Glutamatergic neuron (in vitro differentiated cells): ENCODE measurements at regions not wholly inside any gene's neighbourhood (a gene's known extent, or its start where the extent isn't known, plus 50 kb on each side); places are given as distances from the start of the nearest gene placed in this dataset.

Experiments used
- DNase-seq: peaks from one replicate; pipeline ENCODE4 v3.0.0; 2022
- H3K27ac Mint-ChIP-seq: one replicate; pipeline ENCODE4 v1.8.0; 2020; ENCODE audit warnings: mild to moderate bottlenecking, mixed read lengths, inconsistent platforms; ENCODE audit not compliant: unreplicated experiment
- H3K27me3 Mint-ChIP-seq: one replicate; pipeline ENCODE4 v1.8.0; 2020; ENCODE audit warnings: mild to moderate bottlenecking, moderate library complexity, mixed read lengths, inconsistent platforms; ENCODE audit not compliant: unreplicated experiment
- H3K36me3 Mint-ChIP-seq: one replicate; pipeline ENCODE4 v1.8.0; 2020; ENCODE audit warnings: mild to moderate bottlenecking, mixed read lengths, inconsistent platforms; ENCODE audit not compliant: unreplicated experiment
- H3K4me1 Mint-ChIP-seq: one replicate; pipeline ENCODE4 v1.8.0; 2020; ENCODE audit warnings: mild to moderate bottlenecking, low read depth, mixed read lengths, inconsistent platforms; ENCODE audit not compliant: unreplicated experiment
- H3K4me3 Mint-ChIP-seq: one replicate; pipeline ENCODE4 v1.8.0; 2020; ENCODE audit warnings: mild to moderate bottlenecking, mixed read lengths, inconsistent platforms; ENCODE audit not compliant: unreplicated experiment
- H3K9me3 Mint-ChIP-seq: one replicate; pipeline ENCODE4 v1.8.0; 2020; ENCODE audit warnings: mild to moderate bottlenecking, moderate library complexity, mixed read lengths, inconsistent platforms; ENCODE audit not compliant: unreplicated experiment
- TF ChIP-seq, protein P1 (sequence below): fragments of 200-600 bp; sonication (generic); IDR thresholded peaks from one replicate; pipeline ENCODE4 v1.5.0; 2021; ENCODE audit not compliant: partially characterized antibody, unreplicated experiment

DNA sequence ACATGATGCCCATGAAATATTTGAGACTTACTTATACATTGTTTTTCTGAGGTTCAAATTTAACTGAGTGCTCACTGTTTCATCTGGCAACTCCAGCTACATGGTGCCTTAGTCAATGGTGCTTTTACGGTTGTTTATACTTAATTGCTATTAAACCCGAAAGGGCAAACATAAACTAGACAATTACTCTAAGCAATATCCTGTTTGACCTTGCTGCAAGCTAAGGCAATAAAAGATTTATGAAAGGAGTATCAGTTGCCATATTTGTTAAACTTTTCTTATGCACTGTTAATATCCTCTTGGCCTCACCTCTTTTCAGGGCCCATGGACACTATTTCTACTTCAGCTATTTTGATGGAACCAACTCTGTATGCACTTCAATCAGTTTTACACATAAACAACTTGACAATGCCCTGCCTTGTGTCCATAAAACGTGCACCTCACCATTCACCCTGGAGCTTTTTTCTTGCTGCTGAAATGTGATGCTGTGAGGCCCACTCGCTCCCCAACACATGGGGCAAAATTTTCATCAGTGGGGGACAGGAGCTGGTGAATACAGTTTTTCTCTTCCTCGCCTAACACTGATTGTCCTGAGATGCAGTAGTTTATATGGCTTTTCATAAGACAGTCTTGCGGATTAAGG lies 64.1 kb upstream of the HIF1A start:
- no peak for DNase-seq
- Mint-ChIP-seq H3K27me3 (peaks cover 3% of the 10 kb centered on the region), H3K4me1 (peaks cover 17% of the 10 kb centered on the region), H3K27ac (no peak overlapping the region), H3K36me3 (peaks cover 6% of the 10 kb centered on the region), H3K9me3 (peaks cover 6% of the 10 kb centered on the region), H3K4me3 (no peak overlapping the region)
- TF ChIP-seq, protein P1, sequence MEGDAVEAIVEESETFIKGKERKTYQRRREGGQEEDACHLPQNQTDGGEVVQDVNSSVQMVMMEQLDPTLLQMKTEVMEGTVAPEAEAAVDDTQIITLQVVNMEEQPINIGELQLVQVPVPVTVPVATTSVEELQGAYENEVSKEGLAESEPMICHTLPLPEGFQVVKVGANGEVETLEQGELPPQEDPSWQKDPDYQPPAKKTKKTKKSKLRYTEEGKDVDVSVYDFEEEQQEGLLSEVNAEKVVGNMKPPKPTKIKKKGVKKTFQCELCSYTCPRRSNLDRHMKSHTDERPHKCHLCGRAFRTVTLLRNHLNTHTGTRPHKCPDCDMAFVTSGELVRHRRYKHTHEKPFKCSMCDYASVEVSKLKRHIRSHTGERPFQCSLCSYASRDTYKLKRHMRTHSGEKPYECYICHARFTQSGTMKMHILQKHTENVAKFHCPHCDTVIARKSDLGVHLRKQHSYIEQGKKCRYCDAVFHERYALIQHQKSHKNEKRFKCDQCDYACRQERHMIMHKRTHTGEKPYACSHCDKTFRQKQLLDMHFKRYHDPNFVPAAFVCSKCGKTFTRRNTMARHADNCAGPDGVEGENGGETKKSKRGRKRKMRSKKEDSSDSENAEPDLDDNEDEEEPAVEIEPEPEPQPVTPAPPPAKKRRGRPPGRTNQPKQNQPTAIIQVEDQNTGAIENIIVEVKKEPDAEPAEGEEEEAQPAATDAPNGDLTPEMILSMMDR, result no peak

GRCh38 chr14:61632401-61632800 lies 62.9 kb upstream of the HIF1A start:
- Mint-ChIP-seq H3K36me3 (no peaks in the 10 kb centered on the region), H3K4me1 (peaks cover 15% of the 10 kb centered on the region), H3K27ac (no peak overlapping the region), H3K4me3 (no peak overlapping the region), H3K27me3 (peaks cover 3% of the 10 kb centered on the region), H3K9me3 (peaks cover 2% of the 10 kb centered on the region)
- TF ChIP-seq, protein P1, result no peak
- no peak for DNase-seq

DNA sequence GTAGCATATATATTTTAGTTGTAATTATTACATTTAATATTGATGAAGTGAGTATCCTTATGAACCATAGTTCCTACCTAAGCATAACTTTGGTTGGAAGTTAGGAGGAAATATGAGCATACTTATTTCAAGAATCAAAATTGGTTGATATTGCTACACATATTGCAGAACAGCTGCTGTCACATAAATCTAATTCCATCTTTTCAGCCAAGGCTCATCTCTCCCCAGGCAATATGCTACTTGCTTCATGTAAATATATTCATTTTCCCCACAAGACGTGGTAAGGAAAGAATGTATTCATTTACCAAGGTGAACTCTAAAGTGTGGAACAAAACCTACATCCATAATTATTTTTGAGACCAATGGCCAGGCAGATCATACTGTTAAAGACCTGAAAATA lies 62.5 kb upstream of the HIF1A start:
- H3K4me3 Mint-ChIP-seq, result no peak overlapping the region
- TF ChIP-seq, protein P1, result no peak
- peaks cover 3% of the 10 kb centered on the region for H3K27me3 Mint-ChIP-seq
- no peak for DNase-seq
- no peak overlapping the region for H3K27ac Mint-ChIP-seq
- H3K9me3 Mint-ChIP-seq, result peaks cover under 1% of the 10 kb centered on the region
- H3K36me3 Mint-ChIP-seq, result no peaks in the 10 kb centered on the region
- peaks cover 12% of the 10 kb centered on the region for H3K4me1 Mint-ChIP-seq

DNA sequence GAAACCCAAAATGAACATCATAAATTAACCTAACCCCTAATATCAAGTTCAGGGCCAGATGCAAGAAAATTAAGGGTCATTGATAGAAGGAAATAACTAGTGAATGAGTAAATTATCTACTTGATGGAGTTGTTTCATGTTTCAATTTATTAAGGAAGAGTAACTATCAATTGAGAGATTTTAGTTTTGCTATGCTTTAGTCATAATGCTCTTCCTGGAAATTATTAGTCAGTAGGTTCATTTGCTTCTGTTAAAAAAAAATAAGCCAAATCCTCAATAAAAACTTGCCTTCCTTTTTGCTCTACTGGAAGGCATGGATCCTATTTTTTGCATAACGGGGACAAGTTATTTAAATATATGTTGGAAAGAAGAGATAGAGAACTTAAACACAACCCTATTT lies 59.0 kb upstream of the HIF1A start:
- no peaks in the 10 kb centered on the region for H3K36me3 Mint-ChIP-seq
- no peaks in the 10 kb centered on the region for H3K27me3 Mint-ChIP-seq
- H3K4me1 Mint-ChIP-seq, result peaks cover 15% of the 10 kb centered on the region
- no peak for DNase-seq
- H3K4me3 Mint-ChIP-seq, result no peak overlapping the region
- H3K9me3 Mint-ChIP-seq, result no peaks in the 10 kb centered on the region
- TF ChIP-seq, protein P1, result no peak
- H3K27ac Mint-ChIP-seq, result no peak overlapping the region

GRCh38 chr14:61636779-61637178 lies 58.5 kb upstream of the HIF1A start:
- no peak overlapping the region for H3K27ac Mint-ChIP-seq
- TF ChIP-seq, protein P1, result no peak
- H3K27me3 Mint-ChIP-seq, result no peaks in the 10 kb centered on the region
- H3K9me3 Mint-ChIP-seq, result no peaks in the 10 kb centered on the region
- no peak overlapping the region for H3K4me3 Mint-ChIP-seq
- DNase-seq, result no peak
- H3K4me1 Mint-ChIP-seq, result peaks cover 12% of the 10 kb centered on the region
- no peaks in the 10 kb centered on the region for H3K36me3 Mint-ChIP-seq
